PC-9 (cell line): ENCODE measurements at regions not wholly inside any gene's neighbourhood (a gene's known extent, or its start where the extent isn't known, plus 50 kb on each side); places are given as distances from the start of the nearest gene placed in this dataset.

ENCODE experiments used
- BruUV-seq: library from RNA; stranded (reverse); fragments of 400-500 nt; replicated peaks from 2 replicates; lab custom pipeline; 2021; lab: Mats Ljungman, UMichigan
- CTCF ChIA-PET: fragments of 300-600 bp; sonication (Branson Sonifier 250); formaldehyde crosslinking; loops from one replicate; lab custom pipeline; 2022; ENCODE audit warnings: antibody characterized with exemption; lab: Charles Lee
- POLR2A ChIA-PET: fragments of 300-600 bp; sonication (Branson Sonifier 250); formaldehyde crosslinking; loops from one replicate; lab custom pipeline; 2022; ENCODE audit warnings: antibody characterized with exemption; ENCODE audit not compliant: unreplicated experiment; lab: Charles Lee
- DNase-seq, 2 experiments: peaks; one replicate each; pipeline versions ENCODE4 v3.0.0 to v3.0.0-alpha.2; 2015 to 2022; ENCODE audit warnings: mixed read lengths in 1 of 2
- H2AFZ ChIP-seq: fragments of 200-600 bp; sonication (generic); 2 replicates; pipeline ENCODE4 v1.8.1; 2017; ENCODE audit warnings: antibody characterized with exemption
- H3F3A ChIP-seq: fragments of 200-600 bp; sonication (generic); 2 replicates; pipeline ENCODE4 v1.8.1; 2017; ENCODE audit warnings: antibody characterized with exemption, mild to moderate bottlenecking, low read depth; ENCODE audit not compliant: insufficient read depth
- H3K27ac ChIP-seq: fragments of 200-600 bp; sonication (generic); 2 replicates; pipeline ENCODE4 v1.6.1; 2016; ENCODE audit warnings: mixed run types
- H3K27me3 ChIP-seq: fragments of 200-600 bp; sonication (generic); 2 replicates; pipeline ENCODE4 v1.6.1; 2016; ENCODE audit warnings: low read depth, mixed run types; ENCODE audit not compliant: insufficient read depth
- H3K36me3 ChIP-seq: fragments of 200-600 bp; sonication (generic); 2 replicates; pipeline ENCODE4 v1.6.1; 2016; ENCODE audit warnings: low read depth, mixed run types
- H3K4me1 ChIP-seq: fragments of 200-600 bp; sonication (generic); replicated peaks from 2 replicates; pipeline ENCODE4 v1.6.1; 2016; ENCODE audit warnings: mixed run types; ENCODE audit not compliant: insufficient read depth
- H3K4me2 ChIP-seq: fragments of 200-600 bp; sonication (generic); 2 replicates; pipeline ENCODE4 v1.6.1; 2017; ENCODE audit warnings: mixed run types
- H3K4me3 ChIP-seq: fragments of 200-600 bp; sonication (generic); 2 replicates; pipeline ENCODE4 v1.6.1; 2016; ENCODE audit warnings: mixed run types
- H3K79me2 ChIP-seq: fragments of 200-600 bp; sonication (generic); 2 replicates; pipeline ENCODE4 v1.6.1; 2017; ENCODE audit warnings: low read depth, mixed run types
- H3K9me2 ChIP-seq: fragments of 200-600 bp; sonication (generic); 2 replicates; pipeline ENCODE4 v1.8.1; 2017; ENCODE audit warnings: mild to moderate bottlenecking; ENCODE audit not compliant: insufficient read depth
- H3K9me3 ChIP-seq: fragments of 200-600 bp; sonication (generic); 2 replicates; pipeline ENCODE4 v1.8.1; 2016; ENCODE audit warnings: low read depth; ENCODE audit not compliant: insufficient read depth
- H4K20me1 ChIP-seq: fragments of 200-600 bp; sonication (generic); 2 replicates; pipeline ENCODE4 v1.8.1; 2017; ENCODE audit not compliant: insufficient read depth
- CTCF ChIP-seq: fragments of 200-600 bp; sonication (generic); conservative IDR thresholded peaks from 2 replicates; pipeline ENCODE4 v1.6.1; 2017; ENCODE audit warnings: mixed run types, antibody characterized with exemption, mild to moderate bottlenecking, moderate library complexity
- EZH2 ChIP-seq: fragments of 200-600 bp; sonication (generic); IDR thresholded peaks from 2 replicates; pipeline ENCODE4 v1.8.0; 2017; ENCODE audit warnings: antibody characterized with exemption, low read depth
- intact Hi-C: fragments of 100-400 bp; cut with micrococcal nuclease; formaldehyde crosslinking; loops from one replicate; pipeline ENCODE4 v1.10.0; 2022; ENCODE audit not compliant: unreplicated experiment

- CTCF ChIA-PET, result no interaction called here
- no peaks in the 10 kb centered on the region; the same call in 1 of the 2 replicates for H3K9me3 ChIP-seq
- no peaks in the 10 kb centered on the region for H3K36me3 ChIP-seq
- no peak for DNase-seq
- no peak overlapping the region for H3K4me3 ChIP-seq
- intact Hi-C loops, result no loop called here
- POLR2A ChIA-PET, result no interaction called here
- no peak overlapping the region for H3K27ac ChIP-seq
- H2AFZ ChIP-seq, result no peak overlapping the region
- H3K79me2 ChIP-seq, result no peaks in the 10 kb centered on the region
- H3K9me2 ChIP-seq, result no peaks in the 10 kb centered on the region
- H3K27me3 ChIP-seq, result no peaks in the 10 kb centered on the region
- H3F3A ChIP-seq, result no peaks in the 10 kb centered on the region
- H4K20me1 ChIP-seq, result no peaks in the 10 kb centered on the region
- no peaks in the 10 kb centered on the region for H3K4me1 ChIP-seq
- no TSS peak for BruUV-seq
- TF ChIP-seq EZH2 (no peak), CTCF (no peak)
- no peak overlapping the region for H3K4me2 ChIP-seq
Measured at GRCh38 chr15:25068696-25069095, 113.9 kb downstream of the SNRPN start.

DNA sequence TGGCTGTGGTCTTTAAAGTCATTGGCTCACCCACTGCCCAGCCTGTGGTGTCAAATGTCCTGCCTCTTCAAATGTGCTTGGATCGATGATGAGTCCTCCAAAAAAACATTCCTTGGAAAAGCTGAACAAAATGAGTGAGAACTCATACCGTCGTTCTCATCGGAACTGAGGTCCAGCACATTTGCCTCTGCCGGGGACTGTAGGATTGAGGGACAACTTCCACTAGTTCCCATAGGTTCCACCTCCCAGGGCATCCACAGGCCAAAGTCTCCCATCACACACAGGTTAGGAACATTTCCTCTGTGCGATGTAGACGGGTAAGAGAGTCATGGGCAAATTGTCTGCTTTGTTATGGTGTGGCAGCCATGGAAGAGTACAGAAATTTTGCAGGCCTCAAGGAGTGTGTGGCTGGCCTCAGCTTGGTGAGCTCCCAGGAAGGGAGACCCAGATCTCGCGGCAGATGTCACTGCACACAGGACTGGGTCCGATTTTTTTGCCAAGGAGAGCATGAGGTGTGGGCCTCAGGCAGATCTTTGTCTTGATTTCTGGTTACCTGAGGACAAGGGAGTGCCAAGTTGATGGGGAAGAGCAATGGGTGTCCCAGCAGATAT lies 115.7 kb downstream of the SNRPN start:
- Histone ChIP-seq H3F3A (no peaks in the 10 kb centered on the region), H3K27me3 (no peaks in the 10 kb centered on the region), H4K20me1 (no peaks in the 10 kb centered on the region), H2AFZ (no peak overlapping the region), H3K27ac (no peak overlapping the region), H3K4me3 (no peak overlapping the region), H3K9me2 (no peaks in the 10 kb centered on the region), H3K79me2 (no peaks in the 10 kb centered on the region), H3K36me3 (no peaks in the 10 kb centered on the region), H3K4me1 (no peaks in the 10 kb centered on the region), H3K9me3 (no peaks in the 10 kb centered on the region; the same call in 1 of the 2 replicates), H3K4me2 (no peak overlapping the region)
- DNase-seq, result no peak
- no peak for TF ChIP-seq EZH2
- TF ChIP-seq CTCF, result no peak
- ChIA-PET CTCF (no interaction called here), POLR2A (no interaction called here)
- no TSS peak for BruUV-seq
- intact Hi-C loops, result no loop called here

DNA sequence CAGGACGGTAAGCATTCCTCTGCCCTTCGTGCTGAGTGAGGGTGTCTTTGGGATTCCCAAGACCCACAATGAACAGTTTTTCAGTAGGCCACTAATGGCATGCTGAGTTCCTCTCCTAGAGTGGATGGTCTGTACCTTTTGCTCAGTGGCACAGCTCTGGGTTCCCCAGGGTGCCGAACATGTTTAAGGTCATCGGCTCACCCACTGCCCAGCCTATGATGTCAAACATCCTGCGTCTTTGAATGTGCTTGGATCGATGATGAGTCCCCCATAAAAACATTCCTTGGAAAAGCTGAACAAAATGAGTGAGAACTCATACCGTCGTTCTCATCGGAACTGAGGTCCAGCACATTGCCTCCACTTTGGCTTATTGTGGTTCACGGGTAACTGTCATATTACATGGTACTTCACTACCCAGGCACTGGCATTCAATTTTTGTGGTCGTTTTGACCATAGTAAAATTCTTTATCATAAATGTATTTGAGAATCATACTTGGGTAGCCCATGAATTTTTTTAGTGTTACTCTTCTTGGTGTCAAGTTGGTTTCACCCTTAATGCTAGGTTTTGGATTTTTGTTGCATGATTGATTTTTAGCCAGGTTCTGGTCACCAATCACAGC lies 118.2 kb downstream of the SNRPN start:
- no peaks in the 10 kb centered on the region for H4K20me1 ChIP-seq
- no peak overlapping the region for H3K4me2 ChIP-seq
- no peak overlapping the region for H3K4me3 ChIP-seq
- no peaks in the 10 kb centered on the region; the same call in 1 of the 2 replicates for H3K9me3 ChIP-seq
- no peak for DNase-seq
- H2AFZ ChIP-seq, result no peak overlapping the region
- no peaks in the 10 kb centered on the region for H3K36me3 ChIP-seq
- no peak overlapping the region for H3K27ac ChIP-seq
- TF ChIP-seq EZH2 (no peak), CTCF (no peak)
- CTCF ChIA-PET, result no interaction called here
- no peaks in the 10 kb centered on the region for H3K9me2 ChIP-seq
- POLR2A ChIA-PET, result no interaction called here
- H3K4me1 ChIP-seq, result no peaks in the 10 kb centered on the region
- no peaks in the 10 kb centered on the region for H3K27me3 ChIP-seq
- H3F3A ChIP-seq, result no peaks in the 10 kb centered on the region
- no TSS peak for BruUV-seq
- intact Hi-C loops, result no loop called here
- no peaks in the 10 kb centered on the region for H3K79me2 ChIP-seq
